ENCODE measurements at regions not wholly inside any gene's neighbourhood (a gene's known extent, or its start where the extent isn't known, plus 50 kb on each side); places are given as distances from the start of the nearest gene placed in this dataset.
"Not testable (repeated sequence)": the region's sequence is repeated elsewhere in the genome, so short reads cannot be mapped to it uniquely, and the experiment has no call there.

GRCh38 chr10:8279598-8279997 is 225.1 kb downstream of the GATA3 start:
- no peak for DNase-seq

- DNase-seq, result no peak
These were observed 226.5 kb downstream of the GATA3 start for GRCh38 chr10:8280946-8281345.

GRCh38 chr10:8282340-8282739 is 227.9 kb downstream of the GATA3 start:
- DNase-seq, result no peak

- no peak for DNase-seq
These were observed 228.8 kb downstream of the GATA3 start for GRCh38 chr10:8283166-8283905.

GRCh38 chr10:8283986-8284385 is 229.5 kb downstream of the GATA3 start:
- no peak for DNase-seq

GRCh38 chr10:8285970-8286369 is 231.5 kb downstream of the GATA3 start:
- DNase-seq, result not testable (repeated sequence)

- DNase-seq, result no peak
These were observed 234.1 kb downstream of the GATA3 start for GRCh38 chr10:8288600-8288999.

- no peak for DNase-seq
These were observed 234.9 kb downstream of the GATA3 start for GRCh38 chr10:8289186-8289924.

- DNase-seq, result no peak
These were observed 240.3 kb downstream of the GATA3 start for GRCh38 chr10:8294779-8295178.

GRCh38 chr10:8295311-8295710 is 240.8 kb downstream of the GATA3 start:
- DNase-seq, result no peak

GRCh38 chr10:8296090-8296733 is 241.7 kb downstream of the GATA3 start:
- no peak for DNase-seq

GRCh38 chr10:8296734-8297101 is 242.2 kb downstream of the GATA3 start:
- DNase-seq, result no peak

GRCh38 chr10:8297107-8297506 is 242.6 kb downstream of the GATA3 start:
- DNase-seq, result no peak

GRCh38 chr10:8297959-8298358 is 243.5 kb downstream of the GATA3 start:
- no peak for DNase-seq

- DNase-seq, result no peak
These were observed 244.5 kb downstream of the GATA3 start for GRCh38 chr10:8298896-8299570.

GRCh38 chr10:8300925-8301324 is 246.4 kb downstream of the GATA3 start:
- DNase-seq, result no peak

- no peak for DNase-seq
These were observed 246.8 kb downstream of the GATA3 start for GRCh38 chr10:8301333-8301732.

GRCh38 chr10:8301831-8302230 is 247.3 kb downstream of the GATA3 start:
- DNase-seq, result no peak

GRCh38 chr10:8302565-8302964 is 248.1 kb downstream of the GATA3 start:
- DNase-seq, result no peak

- DNase-seq, result no peak
These were observed 250.4 kb downstream of the GATA3 start for GRCh38 chr10:8304861-8305260.

GRCh38 chr10:8305876-8306652 is 251.6 kb downstream of the GATA3 start:
- peak in 1 of 58 donors; percentile 10 for DNase-seq
